NCI-H2081 treated with DMSO at 0.1 percent for 48 hours (cell line): ENCODE measurements at regions not wholly inside any gene's neighbourhood (a gene's known extent, or its start where the extent isn't known, plus 50 kb on each side); places are given as distances from the start of the nearest gene placed in this dataset.

Experiments used
- DNase-seq: peaks from one replicate; lab custom pipeline; 2025; lab: John Stamatoyannopoulos, UW

DNA sequence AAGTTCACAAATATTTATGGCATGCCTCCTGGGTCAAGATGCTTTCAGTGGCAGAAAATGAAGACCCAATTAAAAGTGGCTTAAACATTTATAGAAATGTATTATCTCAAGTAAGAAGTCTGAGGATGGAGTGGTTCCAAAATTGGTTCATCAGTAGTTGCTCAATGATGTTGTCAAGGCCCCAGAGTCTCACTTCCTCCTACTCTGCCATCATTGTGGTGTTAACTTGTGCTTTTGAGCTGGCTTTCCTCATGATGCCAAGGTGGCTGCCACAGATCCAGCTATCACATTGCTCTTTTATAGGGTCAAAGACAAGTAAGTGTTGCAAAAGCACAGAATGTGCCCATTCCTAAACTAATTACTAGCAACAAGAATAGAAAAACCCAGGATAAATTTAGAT, 404.6 kb upstream of the NRP1 start:
- DNase-seq: no peak

GRCh38 chr10:33735464-33735923, 401.0 kb upstream of the NRP1 start:
- DNase-seq: no peak

- no peak for DNase-seq
These were observed 400.1 kb upstream of the NRP1 start for GRCh38 chr10:33734393-33735155.

GRCh38 chr10:33733058-33733457, 398.6 kb upstream of the NRP1 start:
- DNase-seq: no peak

DNA sequence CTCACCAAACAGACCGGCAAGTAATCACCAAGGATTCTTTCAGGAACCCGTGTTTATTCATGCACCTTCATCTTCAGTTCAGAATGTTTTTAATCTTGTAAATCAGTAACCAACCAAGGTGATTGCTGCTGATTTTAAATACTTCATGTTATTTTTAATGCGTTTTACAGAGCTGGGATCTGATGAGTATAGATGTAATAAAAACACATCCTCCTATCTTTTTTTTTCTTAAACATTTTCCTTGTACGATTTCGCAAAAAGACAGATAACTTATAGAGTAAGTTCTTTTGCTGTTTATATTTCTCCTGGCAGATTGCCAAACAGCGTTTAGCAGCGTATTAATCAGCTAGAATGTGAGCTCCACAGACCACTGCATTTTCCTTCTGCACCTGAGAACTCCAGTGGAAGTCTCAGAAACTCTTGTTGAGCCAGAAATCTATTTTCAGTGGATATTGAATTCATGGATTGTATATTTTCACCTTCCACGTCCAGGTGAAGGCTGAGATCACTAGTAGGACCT, 397.8 kb upstream of the NRP1 start:
- DNase-seq: no peak

DNA sequence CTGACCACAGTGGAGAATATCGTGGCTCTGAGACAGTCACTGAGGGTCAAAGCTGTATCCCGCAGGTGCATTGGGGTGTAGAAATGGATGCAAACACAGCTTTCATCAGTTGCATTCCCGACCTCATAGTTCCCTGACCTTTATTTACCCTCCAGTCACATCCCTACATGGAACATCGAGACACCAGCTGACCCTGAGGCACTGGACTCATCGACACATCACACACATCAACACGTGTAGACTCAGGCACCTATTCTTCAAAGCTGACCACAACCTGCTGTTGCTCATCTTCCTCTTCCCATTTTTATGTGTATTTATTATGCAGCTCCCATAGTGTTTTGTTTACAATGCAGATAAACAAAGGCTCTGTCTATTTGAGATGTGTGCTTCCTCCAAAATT, 396.9 kb upstream of the NRP1 start:
- DNase-seq: no peak

- no peak for DNase-seq
These were observed 391.0 kb upstream of the NRP1 start for GRCh38 chr10:33725430-33725829.

DNA sequence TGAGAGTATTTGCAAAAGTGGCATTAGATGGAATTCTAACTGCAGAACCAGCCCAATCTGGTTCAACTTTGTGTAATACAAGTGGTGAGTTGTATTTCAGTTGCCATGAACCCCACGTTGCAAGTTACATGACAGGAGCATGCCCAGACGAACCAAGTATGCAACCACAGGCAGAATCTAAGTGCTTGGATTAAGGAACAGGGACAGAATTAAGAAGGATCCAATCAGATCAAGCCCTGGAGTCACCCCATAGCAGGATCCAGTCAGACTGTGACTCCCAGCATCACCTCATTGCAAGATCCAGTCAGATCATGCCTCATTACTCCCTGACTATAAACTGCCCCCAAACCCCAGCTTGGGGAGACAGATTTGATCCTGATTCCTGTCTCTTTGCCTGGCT, 388.7 kb upstream of the NRP1 start:
- no peak for DNase-seq

GRCh38 chr10:33722067-33722466, 387.6 kb upstream of the NRP1 start:
- no peak for DNase-seq

- DNase-seq: no peak
These were observed 387.0 kb upstream of the NRP1 start for GRCh38 chr10:33721509-33721908.

- no peak for DNase-seq
These were observed 385.7 kb upstream of the NRP1 start for GRCh38 chr10:33720161-33720560.

GRCh38 chr10:33719005-33719703, 384.7 kb upstream of the NRP1 start:
- DNase-seq: no peak

GRCh38 chr10:33716501-33717267, 382.2 kb upstream of the NRP1 start:
- no peak for DNase-seq

GRCh38 chr10:33715303-33715975, 381.0 kb upstream of the NRP1 start:
- no peak for DNase-seq

GRCh38 chr10:33712825-33713224, 378.4 kb upstream of the NRP1 start:
- no peak for DNase-seq

- no peak for DNase-seq
These were observed 375.5 kb upstream of the NRP1 start for GRCh38 chr10:33710006-33710405.

- DNase-seq: no peak
These were observed 374.7 kb upstream of the NRP1 start for GRCh38 chr10:33709008-33709753.

DNA sequence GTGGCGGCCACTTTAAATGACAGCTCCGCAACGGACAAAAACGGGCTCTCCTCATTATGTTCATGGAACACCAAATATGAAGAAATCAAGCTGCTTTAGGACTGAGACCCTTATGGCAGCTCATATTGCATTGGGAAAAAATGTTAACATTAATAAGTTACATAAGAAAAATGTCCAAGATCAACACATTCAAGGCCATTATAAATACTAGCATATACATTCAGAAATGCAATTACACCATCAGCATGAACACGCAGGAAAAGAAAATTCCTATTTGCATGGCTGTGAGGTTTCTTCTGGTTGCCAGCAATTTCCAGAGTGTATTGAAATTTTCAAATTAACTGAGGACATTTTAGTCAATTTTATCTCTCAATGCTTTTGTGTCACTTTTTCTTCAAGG, 374.1 kb upstream of the NRP1 start:
- no peak for DNase-seq

DNA sequence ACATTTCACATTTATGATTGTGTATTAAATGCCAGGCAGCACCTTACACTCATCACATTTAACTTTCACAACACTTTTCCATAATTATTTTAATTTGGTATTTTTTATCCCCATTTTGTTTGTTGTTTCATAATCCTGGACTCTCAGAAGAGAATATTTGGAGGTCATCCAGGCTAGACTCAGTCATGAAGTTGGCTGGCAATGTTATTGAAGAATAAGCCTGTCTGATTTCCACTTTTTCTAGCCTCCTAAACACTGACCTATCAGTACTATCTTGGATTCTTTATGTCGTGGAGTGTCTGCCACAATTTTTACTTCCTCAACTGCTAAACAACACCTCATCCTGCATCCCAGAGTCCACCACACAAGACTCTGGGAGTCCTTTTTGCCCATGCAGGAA, 372.3 kb upstream of the NRP1 start:
- DNase-seq: no peak

GRCh38 chr10:33706191-33706590, 371.7 kb upstream of the NRP1 start:
- no peak for DNase-seq

DNA sequence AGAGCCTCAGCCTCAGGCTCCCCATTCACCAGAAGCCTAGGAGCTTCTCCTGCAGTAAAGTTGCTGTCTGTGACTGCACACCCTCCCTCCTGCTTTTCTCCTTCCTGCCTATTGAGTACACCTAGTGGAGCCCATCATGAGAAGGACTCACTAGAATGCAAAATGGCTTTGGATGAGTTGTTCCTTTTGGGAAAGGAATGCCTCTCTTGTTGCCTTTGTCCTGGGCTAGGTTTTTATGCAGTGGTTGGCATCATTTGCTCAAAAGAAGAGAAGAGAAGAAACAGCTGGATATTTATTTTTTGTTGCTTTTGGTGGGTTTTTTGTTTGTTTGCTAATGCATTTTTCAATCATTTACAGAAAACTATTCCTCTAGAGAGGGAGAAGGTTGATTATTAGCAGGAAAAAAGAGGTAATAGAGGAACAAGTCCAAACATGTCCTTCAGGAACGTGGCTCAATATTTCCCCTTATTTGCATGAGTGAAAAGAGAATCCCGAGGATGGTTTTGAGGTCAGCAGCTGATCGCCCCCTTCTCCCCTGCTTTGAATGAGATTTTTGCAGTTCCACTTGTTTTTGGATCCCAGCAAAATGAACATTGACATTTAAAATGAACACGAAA, 369.9 kb upstream of the NRP1 start:
- DNase-seq: no peak
